GM12878 (cell line): ENCODE measurements at regions not wholly inside any gene's neighbourhood (a gene's known extent, or its start where the extent isn't known, plus 50 kb on each side); places are given as distances from the start of the nearest gene placed in this dataset.

Experiments
- ATAC-seq: fragments of 200-7000 bp; cut with Tn5 transposase; 3 replicates; pipeline ENCODE4 v1.9.1; 2020; ENCODE audit warnings: mild to moderate bottlenecking, moderate library complexity
- BruUV-seq: library from RNA; stranded (reverse); fragments of 400-500 nt; replicated peaks from 2 replicates; lab custom pipeline; 2021; lab: Mats Ljungman, UMichigan
- CTCF ChIA-PET: fragments of 300-600 bp; sonication (Branson Sonifier 250); formaldehyde crosslinking; extraction: SDS; loops from one replicate; lab custom pipeline; 2021; ENCODE audit warnings: inconsistent platforms; lab: Yijun Ruan, JAX
- POLR2A ChIA-PET: fragments of 350-600 bp; formaldehyde crosslinking; extraction: SDS; loops from one replicate; lab custom pipeline; 2021; ENCODE audit warnings: inconsistent platforms; lab: Charles Lee
- RAD21 ChIA-PET: fragments of 300-600 bp; sonication (Branson Sonifier 250); formaldehyde crosslinking; loops from one replicate; lab custom pipeline; 2023; ENCODE audit warnings: antibody characterized with exemption; ENCODE audit not compliant: unreplicated experiment; lab: Charles Lee
- SMC1A ChIA-PET: fragments of 300-600 bp; sonication (Branson Sonifier 250); formaldehyde crosslinking; loops from one replicate; lab custom pipeline; 2023; ENCODE audit not compliant: unreplicated experiment, uncharacterized antibody; lab: Charles Lee
- DNase-seq: peaks from one replicate; pipeline ENCODE4 v3.0.0-alpha.2; 2011; ENCODE audit warnings: low read depth, low spot score
- FAIRE-seq: peaks from 3 replicates; lab custom pipeline; 2011; peaks lifted over from hg19 to GRCh38; lab: Jason Lieb, UNC
- H2AFZ ChIP-seq: 2 replicates; pipeline ENCODE4 v1.6.0; 2011; ENCODE audit warnings: low read depth, low read length, control low read depth; ENCODE audit not compliant: control insufficient read depth
- H3K27ac ChIP-seq: 2 replicates; pipeline ENCODE4 v1.5.1; 2011; ENCODE audit warnings: control low read depth; ENCODE audit not compliant: control insufficient read depth, insufficient read depth
- H3K27me3 ChIP-seq, 2 experiments: replicated peaks in 1 of 2; 2 replicates each; pipeline versions ENCODE4 v1.6.0 to v1.6.1; 2011; ENCODE audit warnings: low read length in 1 of 2; ENCODE audit not compliant: control insufficient read depth in 2 of 2, insufficient read depth in 2 of 2
- H3K36me3 ChIP-seq, 2 experiments: 2 replicates each; pipeline ENCODE4 v1.5.1; 2011; ENCODE audit warnings: low read length in 1 of 2; ENCODE audit not compliant: control insufficient read depth in 2 of 2, insufficient read depth in 2 of 2
- H3K4me1 ChIP-seq: 2 replicates; pipeline ENCODE4 v1.6.1; 2011; ENCODE audit warnings: mild to moderate bottlenecking, low read length, moderate library complexity, mixed read lengths; ENCODE audit not compliant: control insufficient read depth, insufficient read depth
- H3K4me2 ChIP-seq: 2 replicates; pipeline ENCODE4 v1.6.0; 2011; ENCODE audit warnings: control low read depth; ENCODE audit not compliant: control insufficient read depth, insufficient read depth
- H3K4me3 ChIP-seq: fragments of 200-600 bp; sonication (generic); 2 replicates; pipeline ENCODE4 v1.5.1; 2016
- H3K79me2 ChIP-seq: 2 replicates; pipeline ENCODE4 v1.6.0; 2011; ENCODE audit warnings: low read length; ENCODE audit not compliant: control insufficient read depth, insufficient read depth
- H3K9ac ChIP-seq: 2 replicates; pipeline ENCODE4 v1.8.0; 2011; ENCODE audit warnings: low read length, control low read depth, mixed read lengths; ENCODE audit not compliant: control insufficient read depth, insufficient read depth
- H3K9me3 ChIP-seq: replicated peaks from 3 replicates; pipeline ENCODE4 v1.5.1; 2011; ENCODE audit warnings: mild to moderate bottlenecking, low read length; ENCODE audit not compliant: control insufficient read depth, insufficient read depth
- H4K20me1 ChIP-seq: 2 replicates; pipeline ENCODE4 v1.6.0; 2011; ENCODE audit not compliant: control insufficient read depth, insufficient read depth
- ATF2 ChIP-seq: IDR thresholded peaks from 2 replicates; pipeline ENCODE4 v1.6.1; 2012; ENCODE audit warnings: low read length, inconsistent platforms
- BCL11A ChIP-seq: IDR thresholded peaks from 2 replicates; pipeline ENCODE4 v1.6.1; 2011; ENCODE audit warnings: low read depth, low read length
- BMI1 ChIP-seq: fragments of 450-650 bp; IDR thresholded peaks from 2 replicates; pipeline ENCODE4 v1.6.1; 2016; ENCODE audit warnings: mild to moderate bottlenecking, moderate library complexity, borderline replicate concordance
- EP300 ChIP-seq, 2 experiments: fragments of 150-350 bp in 1 of 2; IDR thresholded peaks; 2 replicates each; pipeline ENCODE4 v1.6.1; 2011 to 2012; ENCODE audit warnings: low read depth in 2 of 2, low read length in 2 of 2, borderline replicate concordance in 1 of 2, improper control_type of control experiment in 1 of 2, inconsistent platforms in 1 of 2; ENCODE audit not compliant: control insufficient read depth in 1 of 2
- GATAD2B ChIP-seq: fragments of 450-650 bp; conservative IDR thresholded peaks from 2 replicates; pipeline ENCODE4 v1.6.1; 2017; ENCODE audit warnings: low read depth, mild to moderate bottlenecking, moderate library complexity
- KDM1A ChIP-seq: fragments of 200-600 bp; sonication (generic); IDR thresholded peaks from 2 replicates; pipeline ENCODE4 v1.6.1; 2016; ENCODE audit warnings: borderline replicate concordance
- MAX ChIP-seq: IDR thresholded peaks from 2 replicates; pipeline ENCODE4 v1.6.1; 2012; ENCODE audit warnings: low read depth, low read length, improper control_type of control experiment
- NFXL1 ChIP-seq: fragments of 450-650 bp; IDR thresholded peaks from 2 replicates; pipeline ENCODE4 v1.6.1; 2017; ENCODE audit warnings: antibody characterized with exemption, mild to moderate bottlenecking, borderline replicate concordance
- NR2C1 ChIP-seq: fragments of 450-650 bp; IDR thresholded peaks from 2 replicates; pipeline ENCODE4 v1.6.1; 2017; ENCODE audit warnings: antibody characterized with exemption, mild to moderate bottlenecking, moderate library complexity
- PML ChIP-seq: IDR thresholded peaks from 2 replicates; pipeline ENCODE4 v1.6.1; 2012; ENCODE audit warnings: low read length, inconsistent platforms
- POLR2A ChIP-seq: IDR thresholded peaks from 2 replicates; pipeline ENCODE4 v1.6.1; 2011; ENCODE audit warnings: low read depth, mild to moderate bottlenecking, low read length
- SMAD5 ChIP-seq: IDR thresholded peaks from 2 replicates; pipeline ENCODE4 v1.6.1; 2016; ENCODE audit warnings: antibody characterized with exemption, low read depth
- SPI1 ChIP-seq: IDR thresholded peaks from 2 replicates; pipeline ENCODE4 v1.6.1; 2011; ENCODE audit warnings: low read depth, mild to moderate bottlenecking, low read length, moderate library complexity, borderline replicate concordance; ENCODE audit not compliant: insufficient read depth
- SREBF1 ChIP-seq: IDR thresholded peaks from 2 replicates; pipeline ENCODE4 v1.6.1; 2012; ENCODE audit warnings: mild to moderate bottlenecking, low read length
- STAT1 ChIP-seq: fragments of 450-650 bp; conservative IDR thresholded peaks from 2 replicates; pipeline ENCODE4 v1.6.1; 2014; ENCODE audit warnings: antibody characterized with exemption, mild to moderate bottlenecking
- USF2 ChIP-seq: IDR thresholded peaks from 2 replicates; pipeline ENCODE4 v1.6.1; 2011; ENCODE audit warnings: low read depth, low read length, improper control_type of control experiment, borderline replicate concordance
- YBX1 ChIP-seq: fragments of 450-650 bp; IDR thresholded peaks from 2 replicates; pipeline ENCODE4 v1.6.1; 2016; ENCODE audit warnings: antibody characterized with exemption
- ZNF592 ChIP-seq: fragments of 450-650 bp; IDR thresholded peaks from 2 replicates; pipeline ENCODE4 v1.6.1; 2017; ENCODE audit warnings: mild to moderate bottlenecking, moderate library complexity
- ZNF622 ChIP-seq: fragments of 450-650 bp; IDR thresholded peaks from 2 replicates; pipeline ENCODE4 v1.6.1; 2017; ENCODE audit warnings: mild to moderate bottlenecking, inconsistent platforms
- WGBS: methylation state at CpG from one replicate; pipeline ENCODE4 v1.1.6; 2016; ENCODE audit warnings: low lambda C conversion rate; ENCODE audit not compliant: insufficient replicate concordance, insufficient coverage; ENCODE audit errors: missing lambda C conversion rate; 5-methylcytosine and 5-hydroxymethylcytosine counted together
- in situ Hi-C: fragments of 300-500 bp; cut with MboI; formaldehyde crosslinking; loops from 9 replicates; pipeline ENCODE4 v1.14.3; 2018; ENCODE audit warnings: mixed read lengths
- intact Hi-C: fragments of 100-400 bp; cut with micrococcal nuclease; formaldehyde crosslinking; loops from one replicate; pipeline ENCODE4 v1.14.2; 2022; ENCODE audit not compliant: unreplicated experiment

GRCh38 chr15:81789403-81789802, 256.4 kb downstream of the MEX3B start (continued):
- TF ChIP-seq ZNF592 (no peak), BMI1 (no peak), EP300 (IDR thresholded peaks at IDR 0.05; ENCODE audit: borderline replicate concordance in 1 of 2, control insufficient read depth in 1 of 2, low read depth in 2 of 2, low read length in 2 of 2) (no peak), PML (no peak), NR2C1 (no peak), MAX (no peak), SMAD5 (no peak)

- Histone ChIP-seq H3K4me1 (no peaks in the 10 kb centered on the region), H3K9me3 (no peaks in the 10 kb centered on the region), H2AFZ (no peak overlapping the region), H3K4me2 (no peak overlapping the region), H3K27ac (no peak overlapping the region), H3K27me3 (no peaks in the 10 kb centered on the region; a peak in 1 of 4 replicates), H4K20me1 (no peaks in the 10 kb centered on the region), H3K79me2 (no peaks in the 10 kb centered on the region), H3K9ac (no peak overlapping the region), H3K36me3 (no peaks in the 10 kb centered on the region), H3K4me3 (no peak overlapping the region)
- FAIRE-seq (no peak), DNase-seq (no peak), ATAC-seq (no peak)
- in situ Hi-C loops = no loop called here
- RAD21 ChIA-PET = no interaction called here
- CTCF ChIA-PET = no interaction called here
- WGBS = 18% methylated on average over 4 of the region's 4 CpGs
- BruUV-seq = no TSS peak
- POLR2A ChIA-PET = no interaction called here
- intact Hi-C loops = no loop called here
- SMC1A ChIA-PET = no interaction called here
- TF ChIP-seq GATAD2B = no peak
- no peak for TF ChIP-seq BCL11A
- TF ChIP-seq USF2 = no peak
- no peak for TF ChIP-seq NFXL1
- no peak for TF ChIP-seq SPI1
- TF ChIP-seq YBX1 = no peak
- TF ChIP-seq ZNF622 = no peak
- TF ChIP-seq KDM1A = no peak
- TF ChIP-seq SREBF1 = no peak
- TF ChIP-seq ATF2 = no peak
- TF ChIP-seq STAT1 = no peak
- TF ChIP-seq POLR2A = no peak
Observed at GRCh38 chr15:81786776-81787175, 259.0 kb downstream of the MEX3B start.
